CD8-positive, alpha-beta memory T cell (primary cell): ENCODE measurements at regions not wholly inside any gene's neighbourhood (a gene's known extent, or its start where the extent isn't known, plus 50 kb on each side); places are given as distances from the start of the nearest gene placed in this dataset.

Experiments used
- CTCF ChIA-PET: fragments of 350-600 bp; sonication (Branson Sonifier 250); formaldehyde crosslinking; loops from one replicate; lab custom pipeline; 2021; ENCODE audit warnings: antibody characterized with exemption; lab: Charles Lee
- POLR2A ChIA-PET: fragments of 350-600 bp; sonication (Branson Sonifier 250); formaldehyde crosslinking; loops from one replicate; lab custom pipeline; 2021; ENCODE audit warnings: antibody characterized with exemption; lab: Charles Lee
- DNase-seq, 5 donors: peaks; one replicate each; pipeline versions ENCODE4 v3.0.0 to v3.0.0-alpha.2; 2020 to 2022; ENCODE audit warnings: mixed read lengths in 1 of 5
- H3K27ac ChIP-seq: one replicate; pipeline ENCODE4 v1.7.0; 2013; ENCODE audit warnings: low read depth, mild to moderate bottlenecking, low read length, moderate library complexity
- H3K27me3 ChIP-seq: 2 replicates; pipeline ENCODE4 v1.7.0; 2013; ENCODE audit warnings: low read length, mild to moderate bottlenecking; ENCODE audit not compliant: insufficient read depth, poor library complexity, severe bottlenecking
- H3K36me3 ChIP-seq: 2 replicates; pipeline ENCODE4 v1.7.0; 2013; ENCODE audit warnings: mild to moderate bottlenecking, low read length, moderate library complexity; ENCODE audit not compliant: insufficient read depth
- H3K4me1 ChIP-seq: 2 replicates; pipeline ENCODE4 v1.7.0; 2013; ENCODE audit warnings: mild to moderate bottlenecking, low read length, moderate library complexity; ENCODE audit not compliant: insufficient read depth
- H3K4me3 ChIP-seq: 2 replicates; pipeline ENCODE4 v1.7.0; 2013; ENCODE audit warnings: mild to moderate bottlenecking, low read length
- H3K9me3 ChIP-seq: 2 replicates; pipeline ENCODE4 v1.7.0; 2013; ENCODE audit warnings: mild to moderate bottlenecking, low read length
- H3K27ac Mint-ChIP-seq, 8 donors: one replicate each; pipeline ENCODE4 v1.8.0; 2020 to 2021; ENCODE audit warnings: mixed read lengths in 8 of 8, mild to moderate bottlenecking in 6 of 8, inconsistent platforms in 3 of 8, moderate library complexity in 3 of 8
- H3K27me3 Mint-ChIP-seq, 2 donors: one replicate each; pipeline ENCODE4 v1.8.0; 2020 to 2021; ENCODE audit warnings: mixed read lengths in 2 of 2, mild to moderate bottlenecking in 1 of 2, moderate library complexity in 1 of 2
- H3K36me3 Mint-ChIP-seq, 3 donors: one replicate each; pipeline ENCODE4 v1.8.0; 2020 to 2021; ENCODE audit warnings: mixed read lengths in 3 of 3, inconsistent platforms in 1 of 3, mild to moderate bottlenecking in 1 of 3
- H3K4me1 Mint-ChIP-seq, 3 donors: one replicate each; pipeline ENCODE4 v1.8.0; 2020 to 2021; ENCODE audit warnings: mixed read lengths in 3 of 3, inconsistent platforms in 1 of 3, mild to moderate bottlenecking in 1 of 3
- H3K4me3 Mint-ChIP-seq, 7 donors: one replicate each; pipeline ENCODE4 v1.8.0; 2020 to 2021; ENCODE audit warnings: mixed read lengths in 7 of 7, mild to moderate bottlenecking in 6 of 7, moderate library complexity in 4 of 7, inconsistent platforms in 2 of 7
- H3K9me3 Mint-ChIP-seq, 5 donors: one replicate each; pipeline ENCODE4 v1.8.0; 2020 to 2022; ENCODE audit warnings: mixed read lengths in 5 of 5, mild to moderate bottlenecking in 3 of 5, moderate library complexity in 2 of 5, inconsistent platforms in 1 of 5

GRCh38 chr15:95644100-95644875 lies 686.2 kb upstream of the NR2F2 start:
- ChIA-PET CTCF (no interaction called here), POLR2A (no interaction called here)
- Mint-ChIP-seq H3K4me1 (no peaks in the 10 kb centered on the region), H3K27me3 (peaks cover 0 to 2% of the 10 kb centered on the region in 2 donors), H3K36me3 (no peaks in the 10 kb centered on the region), H3K4me3 (no peak overlapping the region), H3K9me3 (no peaks in the 10 kb centered on the region), H3K27ac (no peak overlapping the region)
- Histone ChIP-seq H3K4me3 (no peak overlapping the region), H3K27me3 (no peaks in the 10 kb centered on the region), H3K27ac (no peak overlapping the region), H3K9me3 (no peaks in the 10 kb centered on the region), H3K36me3 (no peaks in the 10 kb centered on the region), H3K4me1 (no peaks in the 10 kb centered on the region)
- no peak for DNase-seq

DNA sequence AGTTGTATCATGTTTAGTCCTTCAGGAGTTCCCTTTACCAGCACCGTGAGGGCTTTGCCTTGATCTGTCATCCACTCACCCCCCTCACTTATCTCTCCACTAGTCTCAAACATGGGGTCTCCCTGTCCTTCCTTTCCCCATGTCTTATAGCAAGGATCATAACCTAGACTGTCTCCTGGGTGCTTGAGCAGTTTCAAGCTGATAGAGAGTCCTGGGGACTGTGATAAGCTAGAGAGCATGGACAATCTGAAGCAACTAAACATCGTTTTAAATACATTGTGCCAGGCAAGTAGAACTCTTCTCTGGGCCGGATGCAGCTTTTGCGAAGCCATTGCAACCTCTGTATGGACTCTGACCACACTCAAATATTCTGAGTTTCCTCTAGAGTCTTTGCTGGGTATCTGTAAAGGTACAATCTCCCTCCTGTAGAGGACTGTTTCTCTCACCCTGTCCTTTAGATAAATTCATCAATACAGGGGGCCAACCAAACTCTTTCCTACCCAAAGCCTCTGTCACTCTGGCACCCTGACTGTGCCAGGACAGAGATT lies 684.6 kb upstream of the NR2F2 start:
- Histone ChIP-seq H3K9me3 (no peaks in the 10 kb centered on the region), H3K27ac (no peak overlapping the region), H3K27me3 (no peaks in the 10 kb centered on the region), H3K36me3 (no peaks in the 10 kb centered on the region), H3K4me1 (no peaks in the 10 kb centered on the region), H3K4me3 (no peak overlapping the region)
- H3K4me1 Mint-ChIP-seq: no peaks in the 10 kb centered on the region
- no peaks in the 10 kb centered on the region for H3K36me3 Mint-ChIP-seq
- ChIA-PET POLR2A (no interaction called here), CTCF (interaction anchor here (1.4 kb wide), 1 partner anchor 11 kb away, joined by 3 read pairs; no protein-coding TSS in a partner anchor)
- H3K4me3 Mint-ChIP-seq: no peak overlapping the region
- H3K27me3 Mint-ChIP-seq: peaks cover 0 to 2% of the 10 kb centered on the region in 2 donors
- H3K9me3 Mint-ChIP-seq: no peaks in the 10 kb centered on the region
- DNase-seq: no peak
- no peak overlapping the region for H3K27ac Mint-ChIP-seq

GRCh38 chr15:95646484-95647273 lies 683.8 kb upstream of the NR2F2 start:
- no peaks in the 10 kb centered on the region for H3K36me3 Mint-ChIP-seq
- no peak for DNase-seq
- H3K4me1 Mint-ChIP-seq: no peaks in the 10 kb centered on the region
- Histone ChIP-seq H3K27me3 (no peaks in the 10 kb centered on the region), H3K4me3 (no peak overlapping the region), H3K9me3 (no peaks in the 10 kb centered on the region), H3K36me3 (no peaks in the 10 kb centered on the region), H3K27ac (no peak overlapping the region), H3K4me1 (no peaks in the 10 kb centered on the region)
- H3K27me3 Mint-ChIP-seq: peaks cover 0 to 2% of the 10 kb centered on the region in 2 donors
- no peak overlapping the region for H3K4me3 Mint-ChIP-seq
- ChIA-PET CTCF (interaction anchor here (1.4 kb wide), 1 partner anchor 10 kb away, joined by 3 read pairs; no protein-coding TSS in a partner anchor), POLR2A (no interaction called here)
- H3K9me3 Mint-ChIP-seq: no peaks in the 10 kb centered on the region
- no peak overlapping the region for H3K27ac Mint-ChIP-seq

DNA sequence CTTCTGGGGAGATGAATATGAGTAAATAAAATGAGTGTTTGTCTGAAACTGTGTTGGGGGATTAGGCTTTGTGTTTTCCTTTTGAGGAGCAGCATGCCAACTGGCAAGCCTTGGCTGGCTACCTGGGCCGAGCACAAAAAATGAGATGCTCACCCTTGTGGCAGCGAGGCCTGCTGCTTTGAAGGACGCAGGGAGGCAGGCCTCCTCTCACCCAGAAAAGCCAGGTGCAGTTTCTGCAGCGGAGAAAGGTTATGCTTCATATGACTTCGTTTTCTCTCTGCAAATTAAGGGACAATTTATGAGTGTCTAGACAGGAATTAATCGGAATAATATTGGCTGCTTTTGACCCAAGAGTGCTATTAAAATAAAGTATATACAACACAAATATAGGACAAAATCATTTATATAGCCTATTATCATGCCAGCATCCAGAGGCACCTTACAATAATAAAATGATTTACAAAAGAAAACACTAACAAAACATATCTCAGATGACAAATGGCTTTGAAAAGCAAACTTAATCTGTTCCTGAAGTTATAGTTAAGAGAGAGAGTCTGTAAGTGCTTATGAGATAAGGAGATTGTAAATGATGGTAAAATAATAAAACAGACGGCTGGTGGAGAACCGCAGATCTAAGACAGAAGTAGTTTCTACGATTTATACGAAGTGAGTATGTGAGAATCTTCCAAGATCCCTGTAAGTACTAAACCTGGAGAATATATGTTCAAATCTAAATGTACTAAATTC lies 682.8 kb upstream of the NR2F2 start:
- POLR2A ChIA-PET: no interaction called here
- Mint-ChIP-seq H3K36me3 (no peaks in the 10 kb centered on the region), H3K4me1 (no peaks in the 10 kb centered on the region), H3K27ac (peak overlapping the region in 1 of 8 donors; percentile 63), H3K27me3 (peaks cover 0 to 2% of the 10 kb centered on the region in 2 donors), H3K4me3 (no peak overlapping the region), H3K9me3 (no peaks in the 10 kb centered on the region)
- H3K27me3 ChIP-seq: no peaks in the 10 kb centered on the region
- no peak overlapping the region for H3K27ac ChIP-seq
- no peaks in the 10 kb centered on the region for H3K36me3 ChIP-seq
- DNase-seq: no peak
- H3K4me1 ChIP-seq: no peaks in the 10 kb centered on the region
- H3K9me3 ChIP-seq: no peaks in the 10 kb centered on the region
- no peak overlapping the region for H3K4me3 ChIP-seq
- CTCF ChIA-PET: no interaction called here

GRCh38 chr15:95653361-95653805 lies 677.1 kb upstream of the NR2F2 start:
- Histone ChIP-seq H3K4me3 (no peak overlapping the region), H3K9me3 (no peaks in the 10 kb centered on the region), H3K4me1 (no peaks in the 10 kb centered on the region), H3K36me3 (no peaks in the 10 kb centered on the region), H3K27me3 (no peaks in the 10 kb centered on the region), H3K27ac (no peak overlapping the region)
- Mint-ChIP-seq H3K27ac (no peak overlapping the region), H3K4me3 (no peak overlapping the region), H3K9me3 (no peaks in the 10 kb centered on the region), H3K27me3 (peaks cover under 1 to 4% of the 10 kb centered on the region in 2 donors), H3K36me3 (peaks cover 0 to 4% (median 0%) of the 10 kb centered on the region in 3 donors), H3K4me1 (no peaks in the 10 kb centered on the region)
- no peak for DNase-seq
- POLR2A ChIA-PET: no interaction called here
- CTCF ChIA-PET: no interaction called here

GRCh38 chr15:95655089-95655607 lies 675.4 kb upstream of the NR2F2 start:
- CTCF ChIA-PET: no interaction called here
- H3K27me3 Mint-ChIP-seq: peaks cover 7 to 8% of the 10 kb centered on the region in 2 donors
- Histone ChIP-seq H3K4me1 (no peaks in the 10 kb centered on the region), H3K27me3 (no peaks in the 10 kb centered on the region), H3K27ac (no peak overlapping the region), H3K36me3 (no peaks in the 10 kb centered on the region), H3K9me3 (no peaks in the 10 kb centered on the region), H3K4me3 (no peak overlapping the region)
- peaks cover 0 to 7% (median 0%) of the 10 kb centered on the region in 3 donors for H3K36me3 Mint-ChIP-seq
- H3K4me3 Mint-ChIP-seq: no peak overlapping the region
- no peak for DNase-seq
- no peaks in the 10 kb centered on the region for H3K4me1 Mint-ChIP-seq
- POLR2A ChIA-PET: no interaction called here
- no peak overlapping the region for H3K27ac Mint-ChIP-seq
- no peaks in the 10 kb centered on the region for H3K9me3 Mint-ChIP-seq

DNA sequence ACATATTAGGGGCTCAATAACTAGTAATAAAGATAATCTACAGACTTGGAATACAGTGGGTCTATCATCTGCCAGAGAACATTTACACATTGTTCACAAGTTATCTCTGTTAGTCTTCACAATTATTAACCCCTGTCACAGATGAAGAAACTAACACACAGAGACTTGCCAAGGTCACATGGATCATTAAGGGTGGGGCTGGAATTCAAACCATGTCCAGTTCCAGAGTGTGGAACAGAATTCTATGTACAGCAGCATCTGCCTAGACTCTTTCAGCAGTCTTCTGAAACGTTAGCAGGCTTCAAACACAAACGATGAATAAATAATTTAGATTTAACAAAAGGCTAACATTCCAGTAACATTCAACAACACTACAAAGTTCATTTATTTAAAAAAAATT lies 673.9 kb upstream of the NR2F2 start:
- H3K4me1 ChIP-seq: no peaks in the 10 kb centered on the region
- H3K27me3 ChIP-seq: no peaks in the 10 kb centered on the region
- Mint-ChIP-seq H3K36me3 (peaks cover 0 to 7% (median 1%) of the 10 kb centered on the region in 3 donors), H3K27ac (no peak overlapping the region), H3K4me3 (no peak overlapping the region), H3K4me1 (no peaks in the 10 kb centered on the region), H3K27me3 (peaks cover 7 to 18% of the 10 kb centered on the region in 2 donors), H3K9me3 (no peaks in the 10 kb centered on the region)
- H3K4me3 ChIP-seq: no peak overlapping the region
- H3K9me3 ChIP-seq: no peaks in the 10 kb centered on the region
- no peak overlapping the region for H3K27ac ChIP-seq
- no peaks in the 10 kb centered on the region for H3K36me3 ChIP-seq
- CTCF ChIA-PET: interaction anchor here (0.9 kb wide), 1 partner anchor 10 kb away, joined by 3 read pairs; no protein-coding TSS in a partner anchor
- no peak for DNase-seq
- POLR2A ChIA-PET: no interaction called here
